ENCODE measurements at regions not wholly inside any gene's neighbourhood (a gene's known extent, or its start where the extent isn't known, plus 50 kb on each side); places are given as distances from the start of the nearest gene placed in this dataset.

- H3K27me3 ChIP-seq (ENCODE audit: insufficient read depth, low read depth, low read length), result no peaks in the 10 kb centered on the region
- H3F3A ChIP-seq (ENCODE audit: insufficient read depth, low read length, poor library complexity, severe bottlenecking), result no peaks in the 10 kb centered on the region
- no peaks in the 10 kb centered on the region for H4K20me1 ChIP-seq (ENCODE audit: insufficient read depth)
- no peaks in the 10 kb centered on the region for H3K36me3 ChIP-seq (ENCODE audit: insufficient read depth, low read length)
- no peak overlapping the region for H2AFZ ChIP-seq (ENCODE audit: low read depth, low read length)
- no peak overlapping the region for H3K4me2 ChIP-seq (ENCODE audit: low read length)
- no peak overlapping the region for H3K27ac ChIP-seq (ENCODE audit: low read length)
- no peak for TF ChIP-seq SMC3 (conservative IDR thresholded peaks at IDR 0.05; ENCODE audit: poor library complexity)
- TF ChIP-seq REST (IDR thresholded peaks at IDR 0.05; ENCODE audit: borderline replicate concordance), result no peak
- no peak for TF ChIP-seq RAD21 (conservative IDR thresholded peaks at IDR 0.05)
- TF ChIP-seq EP300 (conservative IDR thresholded peaks at IDR 0.05; ENCODE audit: poor library complexity, severe bottlenecking), result no peak
- no peak for TF ChIP-seq EZH2 (IDR thresholded peaks at IDR 0.05; ENCODE audit: borderline replicate concordance, insufficient read depth, low read length, poor library complexity, severe bottlenecking)
- TF ChIP-seq POLR2AphosphoS5 (IDR thresholded peaks at IDR 0.05), result no peak
- TF ChIP-seq, protein P1, sequence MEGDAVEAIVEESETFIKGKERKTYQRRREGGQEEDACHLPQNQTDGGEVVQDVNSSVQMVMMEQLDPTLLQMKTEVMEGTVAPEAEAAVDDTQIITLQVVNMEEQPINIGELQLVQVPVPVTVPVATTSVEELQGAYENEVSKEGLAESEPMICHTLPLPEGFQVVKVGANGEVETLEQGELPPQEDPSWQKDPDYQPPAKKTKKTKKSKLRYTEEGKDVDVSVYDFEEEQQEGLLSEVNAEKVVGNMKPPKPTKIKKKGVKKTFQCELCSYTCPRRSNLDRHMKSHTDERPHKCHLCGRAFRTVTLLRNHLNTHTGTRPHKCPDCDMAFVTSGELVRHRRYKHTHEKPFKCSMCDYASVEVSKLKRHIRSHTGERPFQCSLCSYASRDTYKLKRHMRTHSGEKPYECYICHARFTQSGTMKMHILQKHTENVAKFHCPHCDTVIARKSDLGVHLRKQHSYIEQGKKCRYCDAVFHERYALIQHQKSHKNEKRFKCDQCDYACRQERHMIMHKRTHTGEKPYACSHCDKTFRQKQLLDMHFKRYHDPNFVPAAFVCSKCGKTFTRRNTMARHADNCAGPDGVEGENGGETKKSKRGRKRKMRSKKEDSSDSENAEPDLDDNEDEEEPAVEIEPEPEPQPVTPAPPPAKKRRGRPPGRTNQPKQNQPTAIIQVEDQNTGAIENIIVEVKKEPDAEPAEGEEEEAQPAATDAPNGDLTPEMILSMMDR (IDR thresholded peaks at IDR 0.05; ENCODE audit: poor library complexity, severe bottlenecking), result no peak
- no peak for TF ChIP-seq TAF1 (IDR thresholded peaks at IDR 0.05; ENCODE audit: low read depth)
- TF ChIP-seq MXI1 (conservative IDR thresholded peaks at IDR 0.05; ENCODE audit: poor library complexity, severe bottlenecking), result no peak
- no peaks in the 10 kb centered on the region for H3K9me2 ChIP-seq (ENCODE audit: insufficient read depth, low read length)
- H3K9ac ChIP-seq (ENCODE audit: low read length), result no peak overlapping the region
- H3K79me2 ChIP-seq (replicated peaks; ENCODE audit: insufficient read depth, low read length), result no peaks in the 10 kb centered on the region
- H3K4me3 ChIP-seq (ENCODE audit: low read length), result no peak overlapping the region
- no peaks in the 10 kb centered on the region for H3K9me3 ChIP-seq (ENCODE audit: low read length)
Observed at GRCh38 chr3:154657218-154657617, 227.2 kb upstream of the GPR149 start.

DNA sequence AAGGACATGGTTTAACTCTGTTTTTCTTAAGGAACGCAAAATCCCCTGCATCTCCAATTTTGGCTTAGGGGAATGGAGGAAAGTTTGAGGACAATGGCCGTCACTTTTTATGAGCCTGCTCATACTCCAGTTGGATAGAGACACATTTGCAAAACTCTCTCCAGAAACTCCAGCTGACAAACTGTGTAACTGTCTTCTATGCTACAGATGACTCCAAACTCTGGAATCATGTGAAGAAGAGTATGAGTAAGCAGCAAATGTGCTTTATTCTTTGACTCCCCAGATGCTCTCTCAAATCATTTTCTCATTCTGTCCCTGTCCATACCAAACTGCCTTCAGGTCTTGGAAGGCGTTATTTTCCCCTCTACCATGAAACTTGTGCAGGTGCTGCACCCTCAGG, 226.5 kb upstream of the GPR149 start:
- H2AFZ ChIP-seq (ENCODE audit: low read depth, low read length), result no peak overlapping the region
- no peaks in the 10 kb centered on the region for H3K27me3 ChIP-seq (ENCODE audit: insufficient read depth, low read depth, low read length)
- H3K79me2 ChIP-seq (replicated peaks; ENCODE audit: insufficient read depth, low read length), result no peaks in the 10 kb centered on the region
- H3K9me2 ChIP-seq (ENCODE audit: insufficient read depth, low read length), result no peaks in the 10 kb centered on the region
- H3K9me3 ChIP-seq (ENCODE audit: low read length), result no peaks in the 10 kb centered on the region
- no peak overlapping the region for H3K4me2 ChIP-seq (ENCODE audit: low read length)
- no peak for TF ChIP-seq EZH2 (IDR thresholded peaks at IDR 0.05; ENCODE audit: borderline replicate concordance, insufficient read depth, low read length, poor library complexity, severe bottlenecking)
- TF ChIP-seq EP300 (conservative IDR thresholded peaks at IDR 0.05; ENCODE audit: poor library complexity, severe bottlenecking), result no peak
- TF ChIP-seq MXI1 (conservative IDR thresholded peaks at IDR 0.05; ENCODE audit: poor library complexity, severe bottlenecking), result no peak
- no peak for TF ChIP-seq RAD21 (conservative IDR thresholded peaks at IDR 0.05)
- TF ChIP-seq SMC3 (conservative IDR thresholded peaks at IDR 0.05; ENCODE audit: poor library complexity), result no peak
- no peak for TF ChIP-seq REST (IDR thresholded peaks at IDR 0.05; ENCODE audit: borderline replicate concordance)
- TF ChIP-seq POLR2AphosphoS5 (IDR thresholded peaks at IDR 0.05), result no peak
- H3K27ac ChIP-seq (ENCODE audit: low read length), result no peak overlapping the region
- H3K9ac ChIP-seq (ENCODE audit: low read length), result no peak overlapping the region
- no peaks in the 10 kb centered on the region for H3F3A ChIP-seq (ENCODE audit: insufficient read depth, low read length, poor library complexity, severe bottlenecking)
- H3K4me3 ChIP-seq (ENCODE audit: low read length), result no peak overlapping the region
- H4K20me1 ChIP-seq (ENCODE audit: insufficient read depth), result no peaks in the 10 kb centered on the region
- H3K36me3 ChIP-seq (ENCODE audit: insufficient read depth, low read length), result no peaks in the 10 kb centered on the region

All from neural cell (in vitro differentiated cells).